ENCODE measurements at regions not wholly inside any gene's neighbourhood (a gene's known extent, or its start where the extent isn't known, plus 50 kb on each side); places are given as distances from the start of the nearest gene placed in this dataset.

DNA sequence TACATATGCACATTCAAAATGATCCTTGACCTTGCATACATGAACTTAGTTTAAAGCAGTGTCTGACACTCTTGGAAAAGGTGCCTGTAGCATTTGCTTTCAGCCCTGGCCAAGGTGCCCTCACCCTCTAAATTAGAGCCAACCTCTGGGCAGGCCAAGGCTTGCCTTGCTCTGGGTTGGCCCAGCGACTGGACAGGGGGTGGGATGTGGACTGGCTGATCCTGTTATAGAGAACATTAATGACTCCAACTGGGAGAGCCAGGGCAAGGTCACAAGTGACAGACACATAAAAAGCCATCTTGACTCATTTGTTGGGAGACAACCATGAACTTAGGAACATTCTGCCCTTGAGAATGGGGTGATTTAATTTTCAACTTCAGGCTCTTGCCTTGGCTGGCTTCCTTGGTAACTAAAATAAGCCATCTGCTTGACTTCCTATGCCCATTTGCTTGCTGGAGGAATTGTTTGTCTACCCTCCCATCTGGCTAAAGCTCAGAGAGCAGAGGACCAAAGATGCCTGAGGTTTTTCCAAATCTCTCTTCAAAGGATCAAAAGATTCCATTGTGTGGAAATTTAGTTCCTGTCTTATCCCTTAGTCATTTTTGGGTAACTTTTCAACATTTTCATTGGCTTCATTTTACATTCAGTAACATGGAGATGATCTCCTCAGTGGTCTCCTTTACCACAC, 403.7 kb downstream of the SOX2 start:
- ChIA-PET POLR2A (no interaction called here), CTCF (interaction anchor here (0.7 kb wide), 2 partner anchors 71 to 442 kb away, joined by 4 to 5 read pairs; no protein-coding TSS in a partner anchor)
- Histone ChIP-seq H3K36me3 (ENCODE audit: control insufficient read depth, insufficient read depth, low read length) (no peaks in the 10 kb centered on the region), H3K4me1 (ENCODE audit: control insufficient read depth, insufficient read depth, low read length) (no peaks in the 10 kb centered on the region), H3K27ac (ENCODE audit: low read length) (no peak overlapping the region), H3K4me3 (ENCODE audit: low read depth in 2 of 2, low read length in 2 of 2) (no peak overlapping the region), H3K9me3 (ENCODE audit: control insufficient read depth, insufficient read depth, low read depth, low read length) (no peaks in the 10 kb centered on the region), H3K27me3 (ENCODE audit: control insufficient read depth, insufficient read depth, low read length) (no peaks in the 10 kb centered on the region)
- no TSS peak for BruUV-seq (replicated peaks)
- in situ Hi-C loops (cut with HindIII; ENCODE audit: low pct_unique_long_range_greater_than_20kb, low sequenced_read_pairs), result no loop called here
- intact Hi-C loops (cut with micrococcal nuclease; ENCODE audit: unreplicated experiment), result no loop called here
- TF ChIP-seq, protein P1, sequence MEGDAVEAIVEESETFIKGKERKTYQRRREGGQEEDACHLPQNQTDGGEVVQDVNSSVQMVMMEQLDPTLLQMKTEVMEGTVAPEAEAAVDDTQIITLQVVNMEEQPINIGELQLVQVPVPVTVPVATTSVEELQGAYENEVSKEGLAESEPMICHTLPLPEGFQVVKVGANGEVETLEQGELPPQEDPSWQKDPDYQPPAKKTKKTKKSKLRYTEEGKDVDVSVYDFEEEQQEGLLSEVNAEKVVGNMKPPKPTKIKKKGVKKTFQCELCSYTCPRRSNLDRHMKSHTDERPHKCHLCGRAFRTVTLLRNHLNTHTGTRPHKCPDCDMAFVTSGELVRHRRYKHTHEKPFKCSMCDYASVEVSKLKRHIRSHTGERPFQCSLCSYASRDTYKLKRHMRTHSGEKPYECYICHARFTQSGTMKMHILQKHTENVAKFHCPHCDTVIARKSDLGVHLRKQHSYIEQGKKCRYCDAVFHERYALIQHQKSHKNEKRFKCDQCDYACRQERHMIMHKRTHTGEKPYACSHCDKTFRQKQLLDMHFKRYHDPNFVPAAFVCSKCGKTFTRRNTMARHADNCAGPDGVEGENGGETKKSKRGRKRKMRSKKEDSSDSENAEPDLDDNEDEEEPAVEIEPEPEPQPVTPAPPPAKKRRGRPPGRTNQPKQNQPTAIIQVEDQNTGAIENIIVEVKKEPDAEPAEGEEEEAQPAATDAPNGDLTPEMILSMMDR (IDR thresholded peaks at IDR 0.05), result no peak
- TF ChIP-seq SIN3A (IDR thresholded peaks at IDR 0.05; ENCODE audit: borderline replicate concordance, insufficient read depth, low read depth, low read length), result no peak
- TF ChIP-seq POLR2AphosphoS5 (IDR thresholded peaks at IDR 0.05; ENCODE audit: low read depth, low read length), result no peak
- no peak for TF ChIP-seq TCF7L2 (IDR thresholded peaks at IDR 0.05; ENCODE audit: low read depth, low read length)
- TF ChIP-seq, protein P2, sequence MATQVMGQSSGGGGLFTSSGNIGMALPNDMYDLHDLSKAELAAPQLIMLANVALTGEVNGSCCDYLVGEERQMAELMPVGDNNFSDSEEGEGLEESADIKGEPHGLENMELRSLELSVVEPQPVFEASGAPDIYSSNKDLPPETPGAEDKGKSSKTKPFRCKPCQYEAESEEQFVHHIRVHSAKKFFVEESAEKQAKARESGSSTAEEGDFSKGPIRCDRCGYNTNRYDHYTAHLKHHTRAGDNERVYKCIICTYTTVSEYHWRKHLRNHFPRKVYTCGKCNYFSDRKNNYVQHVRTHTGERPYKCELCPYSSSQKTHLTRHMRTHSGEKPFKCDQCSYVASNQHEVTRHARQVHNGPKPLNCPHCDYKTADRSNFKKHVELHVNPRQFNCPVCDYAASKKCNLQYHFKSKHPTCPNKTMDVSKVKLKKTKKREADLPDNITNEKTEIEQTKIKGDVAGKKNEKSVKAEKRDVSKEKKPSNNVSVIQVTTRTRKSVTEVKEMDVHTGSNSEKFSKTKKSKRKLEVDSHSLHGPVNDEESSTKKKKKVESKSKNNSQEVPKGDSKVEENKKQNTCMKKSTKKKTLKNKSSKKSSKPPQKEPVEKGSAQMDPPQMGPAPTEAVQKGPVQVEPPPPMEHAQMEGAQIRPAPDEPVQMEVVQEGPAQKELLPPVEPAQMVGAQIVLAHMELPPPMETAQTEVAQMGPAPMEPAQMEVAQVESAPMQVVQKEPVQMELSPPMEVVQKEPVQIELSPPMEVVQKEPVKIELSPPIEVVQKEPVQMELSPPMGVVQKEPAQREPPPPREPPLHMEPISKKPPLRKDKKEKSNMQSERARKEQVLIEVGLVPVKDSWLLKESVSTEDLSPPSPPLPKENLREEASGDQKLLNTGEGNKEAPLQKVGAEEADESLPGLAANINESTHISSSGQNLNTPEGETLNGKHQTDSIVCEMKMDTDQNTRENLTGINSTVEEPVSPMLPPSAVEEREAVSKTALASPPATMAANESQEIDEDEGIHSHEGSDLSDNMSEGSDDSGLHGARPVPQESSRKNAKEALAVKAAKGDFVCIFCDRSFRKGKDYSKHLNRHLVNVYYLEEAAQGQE (IDR thresholded peaks at IDR 0.05; ENCODE audit: insufficient read depth in 1 of 2, low read depth in 2 of 2, low read length in 1 of 2), result no peak
- DNase-seq (ENCODE audit: low read depth, low spot score), result no peak
- ATAC-seq, result no peak

DNA sequence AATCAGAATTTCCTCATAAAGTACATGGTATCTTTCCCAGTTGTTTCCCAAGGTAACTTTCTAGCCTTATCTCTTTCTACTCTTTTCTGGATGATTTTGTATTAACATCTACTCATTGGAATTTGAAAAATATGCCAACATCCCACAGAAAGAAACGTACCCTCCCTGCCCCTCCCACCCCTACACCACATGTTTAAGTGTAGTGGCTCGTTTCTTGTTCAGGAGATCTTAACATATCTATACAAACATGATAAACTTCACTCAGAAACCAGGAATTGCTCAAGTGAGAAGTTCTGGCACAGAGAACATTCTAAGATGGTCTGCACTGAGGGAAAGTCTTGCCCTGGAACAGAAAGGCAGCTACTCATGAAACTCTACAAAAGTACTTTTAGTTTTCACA, 404.7 kb downstream of the SOX2 start:
- Histone ChIP-seq H3K4me1 (ENCODE audit: control insufficient read depth, insufficient read depth, low read length) (no peaks in the 10 kb centered on the region), H3K9me3 (ENCODE audit: control insufficient read depth, insufficient read depth, low read depth, low read length) (no peaks in the 10 kb centered on the region), H3K36me3 (ENCODE audit: control insufficient read depth, insufficient read depth, low read length) (no peaks in the 10 kb centered on the region), H3K27ac (ENCODE audit: low read length) (no peak overlapping the region), H3K27me3 (ENCODE audit: control insufficient read depth, insufficient read depth, low read length) (no peaks in the 10 kb centered on the region), H3K4me3 (ENCODE audit: low read depth in 2 of 2, low read length in 2 of 2) (no peak overlapping the region)
- ChIA-PET CTCF (interaction anchor here (0.7 kb wide), 2 partner anchors 72 to 443 kb away, joined by 4 to 5 read pairs; no protein-coding TSS in a partner anchor), POLR2A (no interaction called here)
- DNase-seq (ENCODE audit: low read depth, low spot score) (no peak), ATAC-seq (no peak)
- no TSS peak for BruUV-seq (replicated peaks)
- in situ Hi-C loops (cut with HindIII; ENCODE audit: low pct_unique_long_range_greater_than_20kb, low sequenced_read_pairs), result no loop called here
- no peak for TF ChIP-seq TCF7L2 (IDR thresholded peaks at IDR 0.05; ENCODE audit: low read depth, low read length)
- TF ChIP-seq, protein P1 (IDR thresholded peaks at IDR 0.05), result no peak
- no peak for TF ChIP-seq POLR2AphosphoS5 (IDR thresholded peaks at IDR 0.05; ENCODE audit: low read depth, low read length)
- TF ChIP-seq SIN3A (IDR thresholded peaks at IDR 0.05; ENCODE audit: borderline replicate concordance, insufficient read depth, low read depth, low read length), result no peak
- TF ChIP-seq, protein P2 (IDR thresholded peaks at IDR 0.05; ENCODE audit: insufficient read depth in 1 of 2, low read depth in 2 of 2, low read length in 1 of 2), result no peak
- intact Hi-C loops (cut with micrococcal nuclease; ENCODE audit: unreplicated experiment), result no loop called here

Data from Panc1 (cell line).